Bone marrow (tissue), 2 donors: ENCODE measurements at regions not wholly inside any gene's neighbourhood (a gene's known extent, or its start where the extent isn't known, plus 50 kb on each side); places are given as distances from the start of the nearest gene placed in this dataset.

Experiments used
- DNase-seq, 2 donors: peaks; one replicate each; lab custom pipeline; 2025; lab: John Stamatoyannopoulos, UW

DNA sequence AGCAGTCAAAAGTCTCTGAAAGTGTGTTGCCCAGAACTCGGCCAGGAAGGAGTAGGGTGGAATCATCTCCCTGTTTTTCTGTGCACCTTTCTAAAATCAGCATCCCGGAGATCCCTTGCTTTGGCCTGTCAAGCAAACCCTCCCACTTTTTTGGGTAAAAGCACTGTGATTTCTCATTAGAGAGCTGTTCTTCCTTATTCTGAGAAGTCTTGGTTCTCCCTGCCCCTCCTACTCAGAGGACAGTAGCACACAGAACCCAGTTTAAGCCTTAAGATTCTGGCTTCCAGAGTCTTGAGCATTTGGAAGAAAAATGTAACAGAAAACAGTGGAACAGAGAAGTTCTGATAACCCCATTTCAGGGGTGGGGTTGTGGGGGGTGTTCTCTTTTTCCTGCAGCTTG, 52.6 kb upstream of the KATNAL1 start:
- no peak for DNase-seq

DNA sequence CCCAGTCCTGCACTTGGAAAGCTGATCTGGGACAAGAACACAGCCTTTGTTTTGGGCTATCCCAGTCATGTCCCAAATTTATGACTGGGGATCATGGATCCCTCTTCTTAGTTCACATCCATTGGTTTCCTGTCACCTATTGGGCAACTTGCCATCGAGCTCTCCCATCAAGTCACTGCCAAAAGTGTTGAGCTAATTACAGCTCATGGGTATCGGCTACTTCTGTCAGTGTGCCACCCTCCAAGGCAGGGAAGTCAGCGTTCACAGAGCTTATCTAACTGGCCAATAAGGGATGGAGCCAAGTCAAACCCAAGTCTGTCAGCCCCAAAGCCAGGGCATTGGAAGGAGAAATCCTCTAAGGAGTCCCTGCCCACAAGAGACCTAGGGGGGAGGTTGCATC, 53.2 kb upstream of the KATNAL1 start:
- no peak for DNase-seq

DNA sequence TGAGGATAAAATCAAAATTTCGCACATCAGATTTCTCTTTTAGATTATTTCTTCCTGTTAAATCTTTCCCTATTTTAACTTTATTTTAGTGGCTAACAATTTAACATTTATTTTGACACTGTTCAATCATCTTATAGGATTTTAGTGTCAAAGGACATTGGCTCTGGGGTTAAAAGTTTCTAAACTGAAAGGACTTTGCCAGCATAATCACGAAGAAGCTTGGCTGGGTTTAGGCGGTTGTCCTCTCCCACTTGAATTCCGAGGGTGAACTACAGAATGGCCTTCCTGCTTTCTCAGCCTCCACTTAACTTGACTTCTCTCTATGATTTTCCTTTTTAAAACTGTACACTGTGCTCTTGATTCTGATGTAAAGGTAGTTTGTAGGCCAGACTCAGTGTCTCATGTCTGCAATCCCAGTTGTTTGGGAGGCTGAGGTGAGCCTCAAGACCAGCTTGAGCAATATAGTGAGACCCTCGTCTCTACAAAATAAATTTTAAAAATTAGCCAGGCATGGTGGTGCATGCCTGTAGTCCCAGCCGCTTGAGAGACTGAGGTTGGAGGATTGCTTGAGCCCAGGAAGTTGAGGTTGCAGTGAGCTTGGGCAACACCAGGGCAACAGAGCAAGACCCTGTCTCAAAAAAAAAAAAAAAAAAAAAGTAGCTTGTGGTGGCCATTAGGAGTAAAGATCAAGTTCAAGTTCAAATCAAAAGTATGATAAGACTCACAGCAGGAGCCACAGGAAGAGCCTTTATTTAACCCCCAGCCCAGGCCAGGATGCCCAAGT, 54.8 kb upstream of the KATNAL1 start:
- DNase-seq = no peak

DNA sequence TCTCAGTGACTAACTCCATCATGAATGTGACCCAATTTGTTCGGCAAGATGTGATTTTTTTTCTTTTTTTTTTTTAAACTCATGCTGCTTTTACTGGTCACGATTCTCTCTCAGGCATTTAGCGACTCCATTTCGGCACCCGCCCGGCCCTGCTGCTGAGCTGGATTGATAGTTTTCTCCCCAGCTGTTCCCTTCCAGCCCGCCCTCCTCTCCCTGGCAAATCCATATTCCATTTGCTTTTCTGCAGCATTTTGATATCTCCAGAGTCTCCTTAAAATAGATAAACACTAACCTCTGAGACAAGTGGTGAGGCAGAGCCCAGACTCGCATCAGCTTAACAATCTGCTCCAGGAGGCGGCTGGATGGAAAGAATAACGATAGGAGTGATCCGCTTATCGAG, 55.5 kb upstream of the KATNAL1 start:
- no peak for DNase-seq

DNA sequence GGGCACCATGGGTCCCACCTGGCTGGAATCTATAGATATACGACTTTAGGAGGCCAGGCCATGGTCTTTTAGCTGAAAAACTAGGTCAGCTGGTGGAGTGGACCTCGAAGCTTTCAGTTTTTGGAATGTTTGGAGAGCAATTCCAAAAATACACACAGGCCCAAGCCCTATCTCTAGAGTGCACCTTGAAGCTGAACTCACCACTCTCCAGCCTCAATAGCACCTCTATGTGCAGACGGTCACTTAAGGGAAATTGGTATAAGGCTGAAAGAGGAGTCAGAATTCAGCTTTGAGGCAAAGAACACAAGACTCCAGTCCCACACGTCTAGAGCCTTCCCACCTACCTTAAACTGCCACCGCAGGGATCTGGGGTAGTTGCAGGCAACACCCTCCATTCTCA, 56.4 kb upstream of the KATNAL1 start:
- DNase-seq = no peak

DNA sequence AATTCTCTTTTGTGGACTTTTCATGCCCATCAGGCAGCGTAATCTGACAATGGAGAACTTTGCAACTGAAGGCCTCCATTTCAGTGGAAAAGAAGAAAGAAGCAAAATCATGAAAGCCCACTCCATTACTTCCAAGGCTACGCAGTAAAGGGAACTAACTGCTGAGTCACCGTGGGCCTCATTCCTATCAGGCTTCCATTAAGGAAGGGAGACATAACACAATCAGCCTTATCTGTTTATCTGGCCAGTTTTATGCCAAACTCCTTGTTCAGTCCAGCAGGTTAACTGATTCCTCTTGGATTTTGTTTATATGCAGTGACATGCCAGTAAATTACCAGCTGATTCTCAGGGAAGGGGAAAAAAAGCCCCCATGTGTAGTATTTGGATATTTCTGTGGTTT, 56.8 kb upstream of the KATNAL1 start:
- DNase-seq = no peak

DNA sequence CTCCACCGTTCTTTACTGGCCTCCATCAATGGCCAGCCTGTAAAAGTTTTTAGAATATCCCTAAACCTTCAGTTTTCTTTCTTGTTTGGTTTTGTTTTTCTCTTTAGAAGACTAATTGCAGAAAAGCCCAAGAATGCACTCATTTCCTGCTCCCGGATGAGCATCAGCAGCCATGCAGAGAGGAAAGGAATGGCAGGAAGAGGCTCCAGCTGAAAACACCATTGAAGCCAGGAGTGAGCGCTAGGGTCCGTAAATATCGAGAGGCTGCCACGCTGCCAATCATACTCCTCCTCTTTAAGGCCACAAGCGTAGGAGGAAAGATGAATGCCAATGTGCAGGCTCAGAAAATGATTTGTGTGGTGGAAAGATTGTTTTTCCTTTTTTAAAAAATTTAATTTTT, 57.4 kb upstream of the UBE2L5 start:
- DNase-seq = no peak

DNA sequence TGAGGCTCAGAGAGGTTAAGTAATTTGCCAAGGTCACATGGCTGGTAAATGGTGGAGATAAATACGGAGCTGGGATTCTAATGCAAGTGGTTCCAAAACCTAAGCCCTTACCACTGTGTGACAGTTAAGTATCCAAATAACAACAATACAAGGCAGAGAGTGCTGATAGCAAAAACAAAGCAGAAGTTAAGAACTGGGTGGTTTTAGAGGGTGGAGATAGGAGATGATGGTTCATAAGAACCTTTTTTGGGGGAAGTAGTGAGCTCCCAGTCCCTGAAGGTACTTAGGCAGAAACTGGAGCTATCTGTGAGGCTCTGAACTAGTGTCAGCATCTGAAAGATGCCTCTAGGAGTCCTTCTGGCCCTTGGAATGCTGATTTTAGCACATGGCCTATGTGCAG, 56.2 kb upstream of the UBE2L5 start:
- peak in 1 of 2 donors; percentile 3 for DNase-seq

DNA sequence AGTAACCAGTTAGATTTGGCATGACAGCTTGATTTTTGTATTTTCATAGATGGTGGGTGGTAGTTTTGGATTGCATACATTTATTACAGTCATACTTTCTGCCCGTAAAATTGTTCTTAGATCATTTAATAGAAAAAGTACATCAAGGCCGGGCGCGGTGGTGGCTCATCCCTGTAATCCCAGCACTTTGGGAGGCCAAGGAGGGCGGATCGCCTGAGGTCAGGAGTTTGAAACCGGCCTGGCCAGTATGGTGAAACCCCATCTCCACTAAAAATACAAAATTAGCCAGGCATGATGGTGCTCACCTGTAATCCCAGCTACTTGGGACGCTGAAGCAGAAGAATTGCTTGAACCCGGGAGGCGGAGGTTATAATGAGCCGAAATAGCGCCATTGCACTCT, 55.0 kb upstream of the UBE2L5 start:
- no peak for DNase-seq

DNA sequence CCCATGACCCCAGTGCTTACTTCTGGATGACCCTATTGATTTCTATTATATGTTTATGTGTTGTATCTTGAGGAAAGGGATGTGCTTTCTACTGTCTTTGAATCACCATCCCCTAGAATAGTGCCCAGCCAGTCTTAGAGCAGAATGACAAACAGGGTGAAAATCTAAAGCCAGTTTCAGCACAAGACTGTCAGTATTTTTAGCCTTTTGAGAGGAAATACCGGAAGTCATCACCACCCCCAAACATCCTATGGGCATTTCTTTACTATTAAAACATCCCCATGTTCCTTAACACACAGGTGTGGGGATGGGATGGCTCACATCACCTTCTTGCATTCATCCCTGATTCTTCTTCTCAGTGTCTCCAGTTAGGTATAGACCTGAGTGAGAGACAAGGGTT, 52.1 kb upstream of the UBE2L5 start:
- DNase-seq = no peak

DNA sequence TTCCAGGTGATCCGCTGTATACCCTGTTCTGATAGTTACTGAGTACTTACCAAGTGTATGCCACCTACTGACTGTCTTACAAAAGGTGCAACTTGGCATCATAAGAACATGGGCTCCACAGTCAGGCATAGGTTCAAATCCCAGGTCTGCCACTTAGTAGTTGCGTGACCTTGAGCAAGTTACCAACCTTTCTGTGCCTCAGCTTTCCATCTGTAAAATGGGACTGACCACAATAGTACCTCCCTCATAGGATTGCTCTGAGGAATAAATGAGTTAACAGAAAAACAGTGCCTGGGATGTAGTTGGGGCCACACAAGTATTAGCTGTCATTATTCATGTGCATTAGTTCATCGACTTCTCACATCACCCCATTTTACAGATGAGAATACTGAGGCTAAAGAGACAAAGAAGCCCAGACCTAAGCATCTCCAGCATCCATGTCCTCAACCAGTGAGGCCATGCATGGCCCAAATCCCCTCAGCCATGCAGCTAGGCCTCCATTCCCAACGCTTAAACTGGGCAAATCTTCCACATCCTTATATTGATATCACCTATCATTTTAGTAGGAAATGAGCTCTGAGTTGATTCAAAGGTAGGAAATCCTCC, 51.3 kb upstream of the UBE2L5 start:
- DNase-seq = no peak

DNA sequence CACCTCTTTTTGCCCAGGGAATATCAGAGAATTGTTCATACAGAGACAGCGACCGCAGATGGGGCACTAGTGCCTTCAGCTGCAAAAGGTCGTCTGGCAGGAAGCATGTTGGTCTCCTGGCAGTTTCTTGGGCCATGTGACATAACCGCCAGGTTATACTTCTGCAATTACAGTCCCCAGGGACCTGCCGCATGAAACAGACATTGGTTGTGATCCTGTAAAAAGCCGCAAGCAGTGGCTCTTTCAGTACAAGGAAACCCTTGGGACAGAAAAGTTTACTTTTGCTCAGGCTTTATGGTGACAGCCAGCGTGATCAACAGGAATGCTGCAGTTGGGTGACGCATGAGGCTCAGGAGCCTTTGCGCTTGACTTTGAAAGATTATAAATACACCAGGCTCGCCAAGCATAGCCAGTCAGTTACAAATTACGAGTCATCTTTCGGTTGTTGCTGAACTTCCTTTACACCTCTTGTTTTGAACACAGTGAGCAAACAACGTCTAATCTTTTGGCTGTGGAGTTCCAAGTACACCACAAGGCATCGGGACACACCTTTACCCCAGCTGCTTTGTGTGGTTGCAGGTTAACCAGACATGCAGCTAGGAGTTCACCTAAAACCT, 50.5 kb upstream of the UBE2L5 start:
- peak in 1 of 2 donors; percentile 80 for DNase-seq
